GM23338 (cell line): ENCODE measurements at regions not wholly inside any gene's neighbourhood (a gene's known extent, or its start where the extent isn't known, plus 50 kb on each side); places are given as distances from the start of the nearest gene placed in this dataset.

ENCODE experiments used
- CREB1 ChIP-seq: fragments of 250-450 bp; sonication (Bioruptor Pico); IDR thresholded peaks from 2 replicates; pipeline ENCODE4 v1.5.0; 2020; ENCODE audit warnings: low read depth, mild to moderate bottlenecking, moderate library complexity
- EZH2phosphoT487 ChIP-seq: fragments of 200-600 bp; sonication (generic); IDR thresholded peaks from one replicate; pipeline ENCODE4 v1.8.1; 2018; ENCODE audit warnings: antibody characterized with exemption; ENCODE audit not compliant: unreplicated experiment
- NANOG ChIP-seq: IDR thresholded peaks from 2 replicates; pipeline ENCODE4 v1.6.1; 2016; ENCODE audit warnings: antibody characterized with exemption, borderline replicate concordance
- POLR2AphosphoS5 ChIP-seq: IDR thresholded peaks from 2 replicates; pipeline ENCODE4 v1.6.1; 2016; ENCODE audit warnings: antibody characterized with exemption, low read depth
- REST ChIP-seq: IDR thresholded peaks from one replicate; pipeline ENCODE4 v1.6.1; 2018; ENCODE audit warnings: antibody characterized with exemption; ENCODE audit not compliant: unreplicated experiment
- STAT1 ChIP-seq: IDR thresholded peaks from one replicate; pipeline ENCODE4 v1.6.1; 2016; ENCODE audit warnings: antibody characterized with exemption; ENCODE audit not compliant: unreplicated experiment
- ZNF462 ChIP-seq: fragments of 250-450 bp; sonication (Bioruptor Pico); IDR thresholded peaks from 2 replicates; pipeline ENCODE4 v1.5.0; 2020; ENCODE audit warnings: mild to moderate bottlenecking, moderate library complexity

- TF ChIP-seq REST (no peak), EZH2phosphoT487 (no peak), NANOG (no peak), CREB1 (CRISPR knock-in tag) (no peak), STAT1 (no peak), POLR2AphosphoS5 (no peak), ZNF462 (CRISPR knock-in tag) (no peak)
Measured at GRCh38 chr21:8992731-8993174, 1528.6 kb upstream of the TPTE start (continued).
